ENCODE measurements at regions not wholly inside any gene's neighbourhood (a gene's known extent, or its start where the extent isn't known, plus 50 kb on each side); places are given as distances from the start of the nearest gene placed in this dataset.

- no peaks in the 10 kb centered on the region for H3K9me3 ChIP-seq
- no peak overlapping the region for H3K4me3 ChIP-seq
- ATAC-seq (ENCODE audit: low FRiP score in 2 of 2) = no peak
- H3K27me3 ChIP-seq = no peaks in the 10 kb centered on the region
- no peak for DNase-seq
- H3K27ac ChIP-seq = no peak overlapping the region
- 70 to 75% methylated on average over 3 of the region's 3 CpGs for WGBS, 2 donors
- H3K4me1 ChIP-seq = peaks cover 0 to 9% (median 2%) of the 10 kb centered on the region in 4 donors
- H3K36me3 ChIP-seq = no peaks in the 10 kb centered on the region
- TF ChIP-seq CTCF (IDR thresholded peaks at IDR 0.05) (no peak), POLR2A (IDR thresholded peaks at IDR 0.05) (no peak), EP300 (IDR thresholded peaks at IDR 0.05) (no peak)
These were observed 101.1 kb upstream of the LHCGR start for GRCh38 chr2:48856657-48857056.

GRCh38 chr2:48856144-48856543 lies 100.6 kb upstream of the LHCGR start:
- no peaks in the 10 kb centered on the region for H3K27me3 ChIP-seq
- peaks cover 0 to 9% (median 2%) of the 10 kb centered on the region in 4 donors for H3K4me1 ChIP-seq
- no peak for TF ChIP-seq POLR2AphosphoS5 (IDR thresholded peaks at IDR 0.05)
- no peak for TF ChIP-seq CTCF (IDR thresholded peaks at IDR 0.05)
- TF ChIP-seq EP300 (IDR thresholded peaks at IDR 0.05) = no peak
- no peak for TF ChIP-seq POLR2A (IDR thresholded peaks at IDR 0.05)
- H3K4me3 ChIP-seq = no peak overlapping the region
- no peaks in the 10 kb centered on the region for H3K36me3 ChIP-seq
- DNase-seq = peak in 1 of 2 donors; percentile 53
- ATAC-seq (ENCODE audit: low FRiP score in 2 of 2) = peak in 1 of 2 donors; percentile 6
- WGBS, 2 donors = 75% methylated on average over 4 of the region's 4 CpGs
- no peak overlapping the region for H3K27ac ChIP-seq
- H3K9me3 ChIP-seq = no peaks in the 10 kb centered on the region

GRCh38 chr2:48855142-48855541 lies 99.6 kb upstream of the LHCGR start:
- no peaks in the 10 kb centered on the region for H3K9me3 ChIP-seq
- H3K27me3 ChIP-seq = no peaks in the 10 kb centered on the region
- no peak overlapping the region for H3K27ac ChIP-seq
- ATAC-seq (ENCODE audit: low FRiP score in 2 of 2) (no peak), DNase-seq (no peak)
- H3K36me3 ChIP-seq = no peaks in the 10 kb centered on the region
- WGBS, 2 donors = 73 to 74% methylated on average over 2 of the region's 2 CpGs
- H3K4me3 ChIP-seq = no peak overlapping the region
- TF ChIP-seq EP300 (IDR thresholded peaks at IDR 0.05) = peak in 1 of 4 donors; percentile 8
- TF ChIP-seq CTCF (IDR thresholded peaks at IDR 0.05) = no peak
- TF ChIP-seq POLR2A (IDR thresholded peaks at IDR 0.05) = no peak
- no peak for TF ChIP-seq POLR2AphosphoS5 (IDR thresholded peaks at IDR 0.05)
- peaks cover 0 to 9% (median 2%) of the 10 kb centered on the region in 4 donors for H3K4me1 ChIP-seq

GRCh38 chr2:48854681-48855080 lies 99.2 kb upstream of the LHCGR start:
- ATAC-seq (ENCODE audit: low FRiP score in 2 of 2) = no peak
- Histone ChIP-seq H3K36me3 (no peaks in the 10 kb centered on the region), H3K27ac (no peak overlapping the region), H3K4me1 (peaks cover 0 to 9% (median 2%) of the 10 kb centered on the region in 4 donors), H3K9me3 (no peaks in the 10 kb centered on the region), H3K4me3 (no peak overlapping the region), H3K27me3 (no peaks in the 10 kb centered on the region)
- no peak for TF ChIP-seq POLR2A (IDR thresholded peaks at IDR 0.05)
- TF ChIP-seq EP300 (IDR thresholded peaks at IDR 0.05) = no peak
- no peak for TF ChIP-seq POLR2AphosphoS5 (IDR thresholded peaks at IDR 0.05)
- TF ChIP-seq CTCF (IDR thresholded peaks at IDR 0.05) = no peak
- DNase-seq = no peak
- 83 to 87% methylated on average over 1 of the region's 1 CpG for WGBS, 2 donors

- Histone ChIP-seq H3K4me1 (peaks cover 0 to 9% (median 2%) of the 10 kb centered on the region in 4 donors), H3K27ac (no peak overlapping the region), H3K9me3 (no peaks in the 10 kb centered on the region), H3K27me3 (no peaks in the 10 kb centered on the region), H3K36me3 (no peaks in the 10 kb centered on the region), H3K4me3 (no peak overlapping the region)
- TF ChIP-seq POLR2AphosphoS5 (IDR thresholded peaks at IDR 0.05) = no peak
- no peak for TF ChIP-seq CTCF (IDR thresholded peaks at IDR 0.05)
- TF ChIP-seq POLR2A (IDR thresholded peaks at IDR 0.05) = no peak
- no peak for TF ChIP-seq EP300 (IDR thresholded peaks at IDR 0.05)
- ATAC-seq (ENCODE audit: low FRiP score in 2 of 2) (no peak), DNase-seq (no peak)
- WGBS, 2 donors = 89 to 94% methylated on average over 1 of the region's 1 CpG
These were observed 97.4 kb upstream of the LHCGR start for GRCh38 chr2:48852938-48853337.
